Endodermal cell (in vitro differentiated cells): ENCODE measurements at regions not wholly inside any gene's neighbourhood (a gene's known extent, or its start where the extent isn't known, plus 50 kb on each side); places are given as distances from the start of the nearest gene placed in this dataset.

Experiments used
- DNase-seq: peaks from one replicate; pipeline ENCODE4 v3.0.0-alpha.2; 2017
- H3K27ac ChIP-seq: 2 replicates; pipeline ENCODE4 v1.5.1; 2013; ENCODE audit warnings: mild to moderate bottlenecking, low read depth, low read length, moderate library complexity
- H3K27me3 ChIP-seq: 2 replicates; pipeline ENCODE4 v1.6.1; 2013; ENCODE audit warnings: mild to moderate bottlenecking, low read length, moderate library complexity; ENCODE audit not compliant: insufficient read depth, control insufficient read depth, poor library complexity, severe bottlenecking
- H3K36me3 ChIP-seq: 2 replicates; pipeline ENCODE4 v1.7.0; 2013; ENCODE audit warnings: mild to moderate bottlenecking, low read length, moderate library complexity; ENCODE audit not compliant: control insufficient read depth, insufficient read depth
- H3K4me1 ChIP-seq: one replicate; pipeline ENCODE4 v1.7.0; 2013; ENCODE audit warnings: low read length; ENCODE audit not compliant: control insufficient read depth, insufficient read depth
- H3K4me3 ChIP-seq: 2 replicates; pipeline ENCODE4 v1.5.1; 2013; ENCODE audit warnings: mild to moderate bottlenecking, low read length, moderate library complexity
- H3K9ac ChIP-seq: 2 replicates; pipeline ENCODE4 v1.6.1; 2013; ENCODE audit warnings: mild to moderate bottlenecking, low read length, moderate library complexity; ENCODE audit not compliant: poor library complexity, severe bottlenecking; ENCODE audit errors: extremely low read depth
- H3K9me3 ChIP-seq: 2 replicates; pipeline ENCODE4 v1.6.1; 2013; ENCODE audit warnings: mild to moderate bottlenecking, low read length, moderate library complexity; ENCODE audit not compliant: control insufficient read depth
- H3K27ac Mint-ChIP-seq: 2 replicates; pipeline ENCODE4 v1.8.0; 2020; ENCODE audit warnings: mixed read lengths
- H3K27me3 Mint-ChIP-seq: 2 replicates; pipeline ENCODE4 v1.8.0; 2021; ENCODE audit warnings: mild to moderate bottlenecking, mixed read lengths; ENCODE audit not compliant: insufficient read depth
- H3K36me3 Mint-ChIP-seq: 2 replicates; pipeline ENCODE4 v1.8.0; 2020; ENCODE audit warnings: low read depth, mixed read lengths
- H3K4me1 Mint-ChIP-seq: 2 replicates; pipeline ENCODE4 v1.8.0; 2020; ENCODE audit warnings: mixed read lengths
- H3K4me3 Mint-ChIP-seq: 2 replicates; pipeline ENCODE4 v1.8.0; 2020; ENCODE audit warnings: mild to moderate bottlenecking, moderate library complexity, mixed read lengths
- H3K9me3 Mint-ChIP-seq: 2 replicates; pipeline ENCODE4 v1.8.0; 2020; ENCODE audit warnings: mild to moderate bottlenecking, mixed read lengths
- WGBS, 2 experiments: methylation state at CpG; one replicate each; pipeline versions ENCODE4 v1.1.5 to v1.1.7; 2013; ENCODE audit warnings: missing lambda C conversion rate in 2 of 2, mixed read lengths in 1 of 2; ENCODE audit not compliant: insufficient coverage in 1 of 2, insufficient read length in 1 of 2; 5-methylcytosine and 5-hydroxymethylcytosine counted together
- TF ChIP-seq, protein P1 (sequence below): fragments of 200-600 bp; sonication (generic); conservative IDR thresholded peaks from 2 replicates; pipeline ENCODE4 v1.5.0; 2021; ENCODE audit warnings: antibody characterized with exemption, mild to moderate bottlenecking

DNA sequence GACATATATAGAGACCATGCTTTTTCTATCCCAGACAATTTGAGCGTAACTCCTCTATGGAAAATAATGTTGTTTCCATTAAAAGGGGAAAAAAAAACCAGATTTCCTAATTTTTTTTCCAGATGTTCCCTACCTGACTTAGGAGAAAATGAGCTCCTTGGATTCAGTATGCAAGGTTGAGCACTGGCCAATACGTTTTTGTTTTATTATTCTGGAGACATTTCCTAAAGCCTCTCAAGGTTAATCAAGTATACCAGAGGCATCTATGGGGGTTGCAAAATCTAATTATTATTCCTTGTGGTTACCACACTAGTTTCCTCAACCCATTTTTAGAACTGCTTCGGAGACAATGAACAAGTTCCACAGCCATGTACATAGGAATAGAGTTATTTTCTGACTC is 291.3 kb downstream of the SLC16A7 start:
- DNase-seq: no peak
- Histone ChIP-seq H3K9ac (no peak overlapping the region), H3K27me3 (no peaks in the 10 kb centered on the region), H3K27ac (no peak overlapping the region), H3K36me3 (no peaks in the 10 kb centered on the region), H3K4me3 (no peak overlapping the region), H3K9me3 (no peaks in the 10 kb centered on the region), H3K4me1 (no peaks in the 10 kb centered on the region)
- H3K27ac Mint-ChIP-seq: no peak overlapping the region
- no peaks in the 10 kb centered on the region for H3K36me3 Mint-ChIP-seq
- 86 to 100% methylated on average over 1 to 3 of the region's 3 CpGs for WGBS, 2 experiments
- no peaks in the 10 kb centered on the region for H3K27me3 Mint-ChIP-seq
- H3K9me3 Mint-ChIP-seq: peaks cover 2% of the 10 kb centered on the region
- H3K4me3 Mint-ChIP-seq: no peak overlapping the region
- TF ChIP-seq, protein P1, sequence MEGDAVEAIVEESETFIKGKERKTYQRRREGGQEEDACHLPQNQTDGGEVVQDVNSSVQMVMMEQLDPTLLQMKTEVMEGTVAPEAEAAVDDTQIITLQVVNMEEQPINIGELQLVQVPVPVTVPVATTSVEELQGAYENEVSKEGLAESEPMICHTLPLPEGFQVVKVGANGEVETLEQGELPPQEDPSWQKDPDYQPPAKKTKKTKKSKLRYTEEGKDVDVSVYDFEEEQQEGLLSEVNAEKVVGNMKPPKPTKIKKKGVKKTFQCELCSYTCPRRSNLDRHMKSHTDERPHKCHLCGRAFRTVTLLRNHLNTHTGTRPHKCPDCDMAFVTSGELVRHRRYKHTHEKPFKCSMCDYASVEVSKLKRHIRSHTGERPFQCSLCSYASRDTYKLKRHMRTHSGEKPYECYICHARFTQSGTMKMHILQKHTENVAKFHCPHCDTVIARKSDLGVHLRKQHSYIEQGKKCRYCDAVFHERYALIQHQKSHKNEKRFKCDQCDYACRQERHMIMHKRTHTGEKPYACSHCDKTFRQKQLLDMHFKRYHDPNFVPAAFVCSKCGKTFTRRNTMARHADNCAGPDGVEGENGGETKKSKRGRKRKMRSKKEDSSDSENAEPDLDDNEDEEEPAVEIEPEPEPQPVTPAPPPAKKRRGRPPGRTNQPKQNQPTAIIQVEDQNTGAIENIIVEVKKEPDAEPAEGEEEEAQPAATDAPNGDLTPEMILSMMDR: no peak
- no peaks in the 10 kb centered on the region for H3K4me1 Mint-ChIP-seq

DNA sequence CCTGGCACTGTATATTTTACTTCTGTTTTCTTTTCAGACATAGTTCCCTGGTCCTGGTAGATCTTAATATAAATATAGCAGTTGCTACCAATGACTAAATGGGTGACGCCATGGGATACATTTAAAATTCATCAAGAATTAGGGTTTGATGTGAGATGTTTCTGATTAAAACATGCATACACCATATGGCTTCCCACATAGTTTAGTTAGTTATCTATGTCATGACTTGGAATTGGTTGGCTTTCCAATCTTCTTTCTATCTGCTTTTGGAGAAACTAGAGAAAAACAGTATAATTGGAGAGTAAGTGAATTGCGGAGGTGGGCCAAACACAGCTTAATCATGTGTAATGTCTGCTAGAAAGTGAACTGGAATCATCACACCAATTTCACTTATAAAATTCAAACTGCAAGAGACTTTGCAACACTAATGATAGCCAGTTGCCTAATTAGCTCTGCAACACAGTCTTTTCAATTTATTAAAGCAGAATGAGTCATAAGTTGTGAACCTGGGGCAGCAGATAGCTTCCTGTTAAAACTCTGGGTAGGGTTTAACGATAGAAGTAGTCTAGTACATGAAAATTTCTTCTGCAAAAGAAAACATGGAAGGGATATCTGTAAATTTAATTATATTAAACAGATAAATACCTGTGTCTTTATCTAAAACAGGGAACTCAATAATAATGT is 295.2 kb downstream of the SLC16A7 start:
- Histone ChIP-seq H3K4me3 (no peak overlapping the region), H3K27ac (no peak overlapping the region), H3K36me3 (no peaks in the 10 kb centered on the region), H3K27me3 (no peaks in the 10 kb centered on the region), H3K9ac (no peak overlapping the region), H3K4me1 (no peaks in the 10 kb centered on the region), H3K9me3 (no peaks in the 10 kb centered on the region)
- H3K4me3 Mint-ChIP-seq: no peak overlapping the region
- peaks cover 2% of the 10 kb centered on the region for H3K9me3 Mint-ChIP-seq
- TF ChIP-seq, protein P1: no peak
- H3K27me3 Mint-ChIP-seq: no peaks in the 10 kb centered on the region
- no peaks in the 10 kb centered on the region for H3K4me1 Mint-ChIP-seq
- DNase-seq: no peak
- WGBS, 2 experiments: 94% methylated on average over 3 of the region's 3 CpGs; no CpG with 5 or more reads in 1 of the 2 experiments
- no peak overlapping the region for H3K27ac Mint-ChIP-seq
- H3K36me3 Mint-ChIP-seq: no peaks in the 10 kb centered on the region

DNA sequence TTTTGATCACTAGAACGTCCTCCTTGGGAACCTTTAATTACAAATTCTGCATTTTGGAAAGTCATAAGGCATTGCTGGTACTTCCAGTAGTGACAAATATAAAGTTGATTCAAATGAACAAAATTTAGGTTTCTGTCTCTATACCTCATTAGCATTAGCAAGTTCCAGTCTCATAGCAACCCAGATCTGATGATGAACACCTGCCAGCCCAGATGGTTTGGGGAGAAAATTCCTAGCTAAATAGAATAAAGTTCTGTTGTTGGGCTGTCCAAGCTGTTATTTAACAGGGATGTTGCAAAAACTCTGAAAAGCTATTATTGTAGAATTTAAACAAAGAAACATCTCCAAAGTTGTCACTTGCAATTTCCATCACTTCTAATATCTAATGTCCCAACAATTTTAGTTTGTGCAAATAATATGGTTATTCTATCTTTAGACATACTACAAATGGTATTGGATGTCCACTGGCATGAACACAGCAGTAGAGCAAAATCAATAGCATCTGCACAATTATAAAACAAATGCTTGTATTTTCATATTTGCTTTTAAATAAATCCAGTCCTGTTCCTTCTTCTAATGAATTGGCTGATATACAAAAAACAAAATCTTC is 299.4 kb downstream of the SLC16A7 start:
- Mint-ChIP-seq H3K36me3 (no peaks in the 10 kb centered on the region), H3K4me1 (no peaks in the 10 kb centered on the region), H3K9me3 (no peaks in the 10 kb centered on the region), H3K27me3 (no peaks in the 10 kb centered on the region), H3K4me3 (no peak overlapping the region), H3K27ac (no peak overlapping the region)
- DNase-seq: no peak
- H3K9me3 ChIP-seq: no peaks in the 10 kb centered on the region
- TF ChIP-seq, protein P1: no peak
- no peak overlapping the region for H3K9ac ChIP-seq
- H3K27ac ChIP-seq: no peak overlapping the region
- 71 to 100% methylated on average over 1 of the region's 1 CpG for WGBS, 2 experiments
- H3K4me3 ChIP-seq: no peak overlapping the region
- H3K27me3 ChIP-seq: no peaks in the 10 kb centered on the region
- no peaks in the 10 kb centered on the region for H3K36me3 ChIP-seq
- no peaks in the 10 kb centered on the region for H3K4me1 ChIP-seq
